IMR-90 (cell line): ENCODE measurements at regions not wholly inside any gene's neighbourhood (a gene's known extent, or its start where the extent isn't known, plus 50 kb on each side); places are given as distances from the start of the nearest gene placed in this dataset.
A peak's percentile ranks its signal among the peaks of the same experiment; 100 is the strongest.

ENCODE experiments used
- ATAC-seq: fragments of 200-7000 bp; cut with Tn5 transposase; 2 replicates; pipeline ENCODE4 v1.9.1; 2020; ENCODE audit warnings: low read depth, mild to moderate bottlenecking, moderate library complexity
- BruUV-seq: library from RNA; stranded (reverse); fragments of 400-500 nt; replicated peaks from 2 replicates; lab custom pipeline; 2021; lab: Mats Ljungman, UMichigan
- CTCF ChIA-PET: fragments of 300-600 bp; formaldehyde crosslinking; extraction: SDS; loops from one replicate; lab custom pipeline; 2021; ENCODE audit warnings: antibody characterized with exemption; lab: Yijun Ruan, JAX
- POLR2A ChIA-PET: fragments of 300-600 bp; sonication (Branson Sonifier 250); formaldehyde crosslinking; loops from one replicate; lab custom pipeline; 2022; ENCODE audit warnings: antibody characterized with exemption; ENCODE audit not compliant: unreplicated experiment; lab: Charles Lee
- DNase-seq: peaks from one replicate; pipeline ENCODE4 v3.0.0; 2013
- H2AFZ ChIP-seq: replicated peaks from 2 replicates; pipeline ENCODE3; 2013; ENCODE audit warnings: low read length, mild to moderate bottlenecking; ENCODE audit not compliant: poor library complexity
- H2AK5ac ChIP-seq: 2 replicates; pipeline ENCODE4 v1.6.1; 2013; ENCODE audit warnings: low read depth, low read length, inconsistent platforms
- H2AK9ac ChIP-seq: replicated peaks from 2 replicates; pipeline ENCODE3; 2013; ENCODE audit warnings: mild to moderate bottlenecking, low read depth, low read length, moderate library complexity; ENCODE audit not compliant: poor library complexity
- H2BK120ac ChIP-seq: 2 replicates; pipeline ENCODE4 v1.6.1; 2013; ENCODE audit warnings: low read depth, low read length, inconsistent platforms
- H2BK15ac ChIP-seq: 3 replicates; pipeline ENCODE4 v1.6.1; 2013; ENCODE audit warnings: low read depth, low read length, inconsistent platforms
- H2BK20ac ChIP-seq: 2 replicates; pipeline ENCODE4 v1.6.1; 2013; ENCODE audit warnings: low read depth, mild to moderate bottlenecking, inconsistent platforms, low read length, moderate library complexity
- H2BK5ac ChIP-seq: 2 replicates; pipeline ENCODE4 v1.6.1; 2013; ENCODE audit warnings: mild to moderate bottlenecking, low read depth, low read length, inconsistent platforms; ENCODE audit not compliant: poor library complexity, severe bottlenecking
- H3K14ac ChIP-seq: replicated peaks from 2 replicates; pipeline ENCODE4 v1.6.1; 2013; ENCODE audit warnings: low read depth, low read length, inconsistent platforms
- H3K18ac ChIP-seq: 2 replicates; pipeline ENCODE4 v1.6.1; 2013; ENCODE audit warnings: low read depth, low read length, control low read depth
- H3K23ac ChIP-seq: 2 replicates; pipeline ENCODE4 v1.6.1; 2013; ENCODE audit warnings: low read depth, low read length, inconsistent platforms
- H3K27ac ChIP-seq: 2 replicates; pipeline ENCODE4 v1.5.1; 2013; ENCODE audit warnings: mild to moderate bottlenecking, control low read depth, low read length; ENCODE audit not compliant: insufficient read depth
- H3K27me3 ChIP-seq: 2 replicates; pipeline ENCODE4 v1.6.1; 2013; ENCODE audit warnings: low read length; ENCODE audit not compliant: control insufficient read depth, insufficient read depth
- H3K36me3 ChIP-seq: 2 replicates; pipeline ENCODE4 v1.6.1; 2013; ENCODE audit warnings: low read length, mixed read lengths; ENCODE audit not compliant: control insufficient read depth, insufficient read depth
- H3K4ac ChIP-seq: 2 replicates; pipeline ENCODE4 v1.6.1; 2013; ENCODE audit warnings: low read depth, low read length, inconsistent platforms
- H3K4me1 ChIP-seq: 2 replicates; pipeline ENCODE4 v1.6.1; 2013; ENCODE audit warnings: low read length, mixed read lengths; ENCODE audit not compliant: control insufficient read depth, insufficient read depth
- H3K4me2 ChIP-seq: 2 replicates; pipeline ENCODE4 v1.6.1; 2013; ENCODE audit warnings: low read depth, mild to moderate bottlenecking, control low read depth, low read length, moderate library complexity
- H3K4me3 ChIP-seq: 2 replicates; pipeline ENCODE4 v1.5.1; 2013; ENCODE audit warnings: low read depth, mild to moderate bottlenecking, control low read depth, low read length, moderate library complexity; ENCODE audit not compliant: insufficient read depth
- H3K56ac ChIP-seq: 2 replicates; pipeline ENCODE4 v1.6.1; 2013; ENCODE audit warnings: low read length, inconsistent platforms; ENCODE audit not compliant: insufficient read depth; ENCODE audit errors: extremely low read depth
- H3K79me1 ChIP-seq, 2 experiments: 2 replicates each; pipeline ENCODE4 v1.6.1; 2013; ENCODE audit warnings: low read length in 2 of 2, inconsistent platforms in 1 of 2, low read depth in 1 of 2
- H3K9ac ChIP-seq: 2 replicates; pipeline ENCODE4 v1.6.1; 2013; ENCODE audit warnings: low read depth, low read length, control low read depth
- H3K9me1 ChIP-seq: 2 replicates; pipeline ENCODE4 v1.6.1; 2013; ENCODE audit warnings: low read length, inconsistent platforms; ENCODE audit not compliant: insufficient read depth
- H3K9me3 ChIP-seq: 2 replicates; pipeline ENCODE4 v1.6.1; 2013; ENCODE audit warnings: low read length; ENCODE audit not compliant: control insufficient read depth, insufficient read depth
- H4K20me1 ChIP-seq: 2 replicates; pipeline ENCODE4 v1.6.1; 2013; ENCODE audit warnings: low read length, inconsistent platforms; ENCODE audit not compliant: insufficient read depth
- H4K5ac ChIP-seq: 2 replicates; pipeline ENCODE4 v1.6.1; 2013; ENCODE audit warnings: mild to moderate bottlenecking, low read depth, low read length, control low read depth
- H4K8ac ChIP-seq, 2 experiments: 2 replicates each; pipeline ENCODE4 v1.6.1; 2013; ENCODE audit warnings: low read depth in 2 of 2, low read length in 2 of 2, control low read depth in 1 of 2, inconsistent platforms in 1 of 2
- H4K91ac ChIP-seq: 2 replicates; pipeline ENCODE4 v1.6.1; 2013; ENCODE audit warnings: low read depth, low read length, inconsistent platforms; ENCODE audit not compliant: insufficient read depth
- BHLHE40 ChIP-seq: fragments of 150-350 bp; IDR thresholded peaks from 2 replicates; pipeline ENCODE4 v1.6.1; 2016; ENCODE audit warnings: mild to moderate bottlenecking, low read depth, low read length
- CEBPB ChIP-seq: IDR thresholded peaks from 2 replicates; pipeline ENCODE4 v1.6.1; 2012; ENCODE audit warnings: low read depth, low read length, improper control_type of control experiment
- FOS ChIP-seq: fragments of 150-350 bp; IDR thresholded peaks from 2 replicates; pipeline ENCODE4 v1.6.1; 2016; ENCODE audit warnings: low read depth, low read length
- MAFK ChIP-seq: IDR thresholded peaks from 2 replicates; pipeline ENCODE4 v1.6.1; 2012; ENCODE audit warnings: low read depth, low read length, improper control_type of control experiment
- MAZ ChIP-seq: IDR thresholded peaks from 2 replicates; pipeline ENCODE4 v1.6.1; 2012; ENCODE audit warnings: low read depth, mild to moderate bottlenecking, low read length, improper control_type of control experiment, moderate library complexity, borderline replicate concordance
- RAD21 ChIP-seq: IDR thresholded peaks from 2 replicates; pipeline ENCODE4 v1.6.1; 2012; ENCODE audit warnings: low read length, improper control_type of control experiment
- WGBS, 2 experiments: methylation state at CpG; one replicate each; pipeline versions ENCODE4 v1.1.5 to v1.1.7; 2013; ENCODE audit warnings: missing lambda C conversion rate in 2 of 2; ENCODE audit not compliant: insufficient read length in 1 of 2; ENCODE audit errors: extremely low coverage in 2 of 2; 5-methylcytosine and 5-hydroxymethylcytosine counted together
- dilution Hi-C: fragments of 300-500 bp; cut with HindIII; formaldehyde crosslinking; loops from one replicate; pipeline ENCODE4 v1.14.3; 2018; ENCODE audit warnings: low sequenced_read_pairs; ENCODE audit not compliant: unreplicated experiment
- in situ Hi-C: fragments of 300-500 bp; cut with MboI; formaldehyde crosslinking; loops from 3 replicates; pipeline ENCODE4 v1.14.3; 2019; ENCODE audit warnings: low sequenced_read_pairs, inconsistent platforms, mixed read lengths
- intact Hi-C: fragments of 100-400 bp; cut with micrococcal nuclease; formaldehyde crosslinking; loops from 2 replicates; pipeline ENCODE4 v1.10.0; 2022
- TF ChIP-seq, protein P1 (sequence below): fragments of 150-350 bp; IDR thresholded peaks from 2 replicates; pipeline ENCODE4 v1.6.1; 2017; ENCODE audit warnings: mild to moderate bottlenecking, antibody characterized with exemption, low read length, low read depth
- TF ChIP-seq, protein P2 (sequence below): conservative IDR thresholded peaks from 2 replicates; pipeline ENCODE4 v1.5.1; 2012; ENCODE audit warnings: mild to moderate bottlenecking, low read depth, low read length, improper control_type of control experiment

DNA sequence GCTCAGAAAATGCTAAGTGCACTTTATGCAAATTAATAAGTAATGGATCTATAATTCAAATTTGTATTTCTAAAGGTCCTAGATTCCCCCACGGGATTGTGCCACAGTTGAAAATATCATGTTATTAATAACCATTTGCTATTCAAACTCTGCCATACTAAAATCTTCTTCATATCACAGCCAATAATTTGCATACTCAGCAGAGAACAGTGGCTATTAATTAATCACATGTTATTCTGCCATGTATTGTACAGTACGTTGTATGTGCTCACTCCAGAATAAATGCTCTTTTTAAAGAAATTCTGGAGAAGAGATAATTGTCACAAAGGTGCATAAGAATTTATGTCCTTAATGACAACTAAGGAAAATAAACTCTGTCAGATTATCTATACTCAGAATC lies 184.9 kb upstream of the LUZP2 start:
- DNase-seq (no peak), ATAC-seq (no peak)
- H2AFZ ChIP-seq = no peak overlapping the region
- no peak overlapping the region for H3K56ac ChIP-seq
- no peak overlapping the region for H3K4ac ChIP-seq
- no peak overlapping the region for H4K8ac ChIP-seq
- no peaks in the 10 kb centered on the region for H3K36me3 ChIP-seq
- H3K9ac ChIP-seq = no peak overlapping the region
- no peak overlapping the region for H3K18ac ChIP-seq
- BruUV-seq = no TSS peak
- no peak overlapping the region for H3K4me2 ChIP-seq
- dilution Hi-C loops (no loop called here), intact Hi-C loops (no loop called here), in situ Hi-C loops (no loop called here)
- WGBS, 2 experiments = no CpG with 5 or more reads among the region's 2 CpGs
- peaks cover 2% of the 10 kb centered on the region for H3K4me1 ChIP-seq
- ChIA-PET POLR2A (no interaction called here), CTCF (no interaction called here)
- H2AK9ac ChIP-seq = no peak overlapping the region
- no peaks in the 10 kb centered on the region for H4K20me1 ChIP-seq
- no peak overlapping the region for H2BK15ac ChIP-seq
- no peak overlapping the region for H2AK5ac ChIP-seq
- TF ChIP-seq BHLHE40 (no peak), MAZ (no peak), CEBPB (no peak), MAFK (peak; percentile 64), FOS (no peak), RAD21 (no peak)
- TF ChIP-seq, protein P1, sequence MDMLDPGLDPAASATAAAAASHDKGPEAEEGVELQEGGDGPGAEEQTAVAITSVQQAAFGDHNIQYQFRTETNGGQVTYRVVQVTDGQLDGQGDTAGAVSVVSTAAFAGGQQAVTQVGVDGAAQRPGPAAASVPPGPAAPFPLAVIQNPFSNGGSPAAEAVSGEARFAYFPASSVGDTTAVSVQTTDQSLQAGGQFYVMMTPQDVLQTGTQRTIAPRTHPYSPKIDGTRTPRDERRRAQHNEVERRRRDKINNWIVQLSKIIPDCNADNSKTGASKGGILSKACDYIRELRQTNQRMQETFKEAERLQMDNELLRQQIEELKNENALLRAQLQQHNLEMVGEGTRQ = no peak
- TF ChIP-seq, protein P2, sequence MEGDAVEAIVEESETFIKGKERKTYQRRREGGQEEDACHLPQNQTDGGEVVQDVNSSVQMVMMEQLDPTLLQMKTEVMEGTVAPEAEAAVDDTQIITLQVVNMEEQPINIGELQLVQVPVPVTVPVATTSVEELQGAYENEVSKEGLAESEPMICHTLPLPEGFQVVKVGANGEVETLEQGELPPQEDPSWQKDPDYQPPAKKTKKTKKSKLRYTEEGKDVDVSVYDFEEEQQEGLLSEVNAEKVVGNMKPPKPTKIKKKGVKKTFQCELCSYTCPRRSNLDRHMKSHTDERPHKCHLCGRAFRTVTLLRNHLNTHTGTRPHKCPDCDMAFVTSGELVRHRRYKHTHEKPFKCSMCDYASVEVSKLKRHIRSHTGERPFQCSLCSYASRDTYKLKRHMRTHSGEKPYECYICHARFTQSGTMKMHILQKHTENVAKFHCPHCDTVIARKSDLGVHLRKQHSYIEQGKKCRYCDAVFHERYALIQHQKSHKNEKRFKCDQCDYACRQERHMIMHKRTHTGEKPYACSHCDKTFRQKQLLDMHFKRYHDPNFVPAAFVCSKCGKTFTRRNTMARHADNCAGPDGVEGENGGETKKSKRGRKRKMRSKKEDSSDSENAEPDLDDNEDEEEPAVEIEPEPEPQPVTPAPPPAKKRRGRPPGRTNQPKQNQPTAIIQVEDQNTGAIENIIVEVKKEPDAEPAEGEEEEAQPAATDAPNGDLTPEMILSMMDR = no peak
- H2BK5ac ChIP-seq = peak overlapping the region; percentile 15
- no peaks in the 10 kb centered on the region for H3K9me1 ChIP-seq
- H4K5ac ChIP-seq = no peak overlapping the region
- no peak overlapping the region for H4K91ac ChIP-seq
- no peak overlapping the region for H2BK20ac ChIP-seq
- no peak overlapping the region for H3K4me3 ChIP-seq
- H2BK120ac ChIP-seq = no peak overlapping the region
- H3K27me3 ChIP-seq = no peaks in the 10 kb centered on the region
- H3K9me3 ChIP-seq = peaks cover 7% of the 10 kb centered on the region
- no peaks in the 10 kb centered on the region for H3K79me1 ChIP-seq
- no peak overlapping the region for H3K23ac ChIP-seq
- H3K27ac ChIP-seq = no peak overlapping the region
- H3K14ac ChIP-seq = no peak overlapping the region
